Hippocampal formation (tissue), 2 donors: ENCODE measurements at regions not wholly inside any gene's neighbourhood (a gene's known extent, or its start where the extent isn't known, plus 50 kb on each side); places are given as distances from the start of the nearest gene placed in this dataset.
"Not testable (repeated sequence)": the region's sequence is repeated elsewhere in the genome, so short reads cannot be mapped to it uniquely, and the experiment has no call there.

Source experiments
- DNase-seq, 2 donors: peaks; one replicate each; lab custom pipeline; 2025; lab: John Stamatoyannopoulos, UW

DNA sequence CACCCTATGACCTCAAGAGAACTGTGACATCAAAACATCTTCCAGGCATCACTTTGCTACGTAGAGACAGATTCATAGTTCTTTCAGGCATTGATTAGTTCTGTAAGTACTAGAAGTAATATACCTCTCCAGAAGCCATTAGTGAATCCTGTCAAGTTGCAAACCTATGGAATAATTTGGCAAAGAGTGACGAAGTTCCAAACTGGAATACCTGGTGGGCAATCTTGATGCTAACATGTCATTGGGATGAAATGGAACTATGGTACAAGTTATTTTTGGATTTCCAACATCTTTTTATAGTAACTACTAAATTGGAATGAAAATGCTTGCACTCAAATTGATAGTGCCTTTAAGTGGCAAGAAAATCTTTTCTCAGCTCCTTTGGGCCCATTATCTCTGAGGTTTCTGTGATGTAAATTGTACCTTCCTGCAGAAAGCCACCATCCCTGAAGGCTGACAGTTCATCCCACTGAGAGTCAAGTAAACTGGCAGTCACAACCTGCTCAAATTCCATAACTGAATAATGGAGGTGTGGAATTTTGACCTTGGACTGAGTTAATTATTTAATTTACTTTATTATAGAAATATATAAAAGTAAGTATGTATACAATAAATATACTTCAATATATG lies 435.5 kb downstream of the DTWD2 start:
- DNase-seq: no peak

DNA sequence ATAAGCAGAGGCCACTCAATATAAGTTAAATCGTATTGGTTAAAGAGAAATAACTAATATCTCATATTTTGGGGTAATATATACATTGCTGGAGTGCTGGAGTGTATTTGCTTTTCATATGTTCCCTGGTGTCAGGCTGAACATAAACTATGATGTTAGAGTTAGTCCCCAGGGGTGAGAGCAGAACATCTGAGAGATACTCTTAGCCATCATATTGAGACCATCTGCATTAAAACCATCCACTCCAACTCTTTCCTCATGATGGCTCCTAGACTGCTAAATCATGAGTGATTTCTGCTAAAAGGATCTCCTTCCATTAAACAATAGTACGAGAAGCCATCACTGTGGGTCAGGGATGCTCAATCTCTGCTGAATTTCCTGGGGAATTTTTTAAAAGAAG lies 436.2 kb downstream of the DTWD2 start:
- DNase-seq: no peak

DNA sequence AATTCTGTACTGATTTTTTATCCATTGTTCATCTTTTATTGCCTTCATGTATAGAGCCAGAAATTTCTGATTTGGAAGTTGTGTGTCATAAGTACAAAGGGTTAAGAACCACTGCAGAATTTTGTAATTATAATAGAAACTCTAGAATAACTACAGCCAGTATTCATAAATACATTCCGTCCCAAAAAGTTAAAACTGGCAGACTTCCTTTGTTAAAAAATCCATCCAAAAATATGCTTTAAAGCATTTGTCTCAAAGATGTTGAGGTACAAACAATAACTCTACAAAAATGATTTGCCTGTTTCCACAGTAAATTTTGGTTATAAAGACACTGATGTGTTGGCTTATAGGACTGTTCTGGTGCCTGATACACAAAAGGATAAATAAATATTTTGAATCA lies 436.6 kb downstream of the DTWD2 start:
- no peak for DNase-seq

DNA sequence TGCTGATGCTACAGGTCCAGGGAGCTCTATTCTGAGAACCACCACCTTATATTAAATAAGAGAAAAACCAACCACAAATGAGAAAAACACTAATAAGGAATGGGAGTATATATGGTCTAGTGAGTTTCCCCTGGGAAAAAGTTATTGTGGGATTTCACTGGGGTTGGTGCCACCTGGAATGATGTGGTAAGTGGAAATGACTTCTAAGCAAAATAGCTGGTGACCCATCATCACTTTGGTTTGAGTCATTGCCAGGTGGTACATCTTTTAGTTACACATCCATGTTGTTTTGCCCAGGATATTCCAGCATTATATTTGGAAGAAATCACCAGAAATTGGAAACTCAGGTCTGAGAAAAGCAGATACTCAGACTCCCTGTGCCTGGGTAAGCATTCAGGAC lies 437.3 kb downstream of the DTWD2 start:
- no peak for DNase-seq

DNA sequence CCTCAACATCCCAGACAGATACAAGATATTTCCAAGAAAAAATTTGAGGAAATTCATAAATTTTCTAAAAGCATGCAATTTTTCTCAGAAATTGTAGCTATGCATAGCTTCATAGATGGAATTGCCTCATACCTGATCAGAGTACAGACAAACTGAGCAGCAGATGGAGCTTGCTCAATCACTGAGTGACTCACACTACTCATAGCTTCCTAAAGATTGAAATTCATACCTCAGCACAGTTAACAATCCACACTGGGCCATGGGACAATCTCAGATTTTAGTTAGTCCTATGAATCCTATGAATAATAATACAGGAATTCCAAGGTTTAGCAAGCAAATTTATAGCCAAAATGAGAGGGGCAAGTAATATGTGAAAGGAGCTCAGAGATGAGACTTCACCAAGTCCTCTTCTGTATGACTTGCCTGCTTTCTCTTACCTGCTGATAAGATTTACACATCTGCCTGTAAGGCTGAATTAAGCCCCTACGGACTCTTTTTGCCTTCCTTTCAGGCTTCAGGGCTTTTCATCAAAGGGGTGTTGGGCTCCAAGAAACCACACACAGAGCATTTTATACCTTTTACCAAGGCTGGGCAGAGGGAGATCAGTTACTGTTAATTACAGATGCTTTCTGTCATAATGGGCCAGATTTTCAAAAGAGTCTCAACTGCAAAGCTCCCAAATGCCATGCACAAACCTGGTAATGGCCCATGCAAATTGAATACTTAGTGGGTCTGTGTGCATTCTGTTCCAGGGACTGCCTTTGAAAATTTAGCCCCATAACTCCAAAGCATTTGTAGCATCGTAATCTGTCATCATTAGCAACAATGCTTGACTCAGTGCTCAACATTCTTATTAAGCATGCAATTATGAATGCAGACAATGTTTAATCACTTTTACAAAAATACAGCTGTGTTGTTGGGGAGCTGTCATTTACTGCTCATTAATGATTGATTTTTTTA lies 439.3 kb downstream of the DTWD2 start:
- no peak for DNase-seq

DNA sequence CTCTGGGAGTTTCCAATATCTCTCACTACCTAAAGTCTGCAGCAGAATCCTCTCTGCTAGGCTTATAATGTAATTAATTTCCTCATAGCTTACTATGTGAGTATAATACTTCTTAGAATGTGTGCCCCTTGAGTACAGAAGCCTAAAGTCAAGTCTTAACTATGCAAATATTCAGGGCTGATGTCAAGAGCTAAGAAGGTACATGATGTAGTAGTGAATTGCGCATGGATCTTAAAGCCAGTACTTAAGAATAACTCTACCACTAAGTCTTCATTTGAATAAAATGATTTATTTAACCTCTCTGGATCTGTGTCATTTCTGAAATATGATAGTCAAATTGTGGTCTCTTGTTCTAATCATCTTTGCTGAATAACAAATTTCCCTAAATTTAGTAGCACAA lies 442.9 kb downstream of the DTWD2 start:
- DNase-seq: no peak

DNA sequence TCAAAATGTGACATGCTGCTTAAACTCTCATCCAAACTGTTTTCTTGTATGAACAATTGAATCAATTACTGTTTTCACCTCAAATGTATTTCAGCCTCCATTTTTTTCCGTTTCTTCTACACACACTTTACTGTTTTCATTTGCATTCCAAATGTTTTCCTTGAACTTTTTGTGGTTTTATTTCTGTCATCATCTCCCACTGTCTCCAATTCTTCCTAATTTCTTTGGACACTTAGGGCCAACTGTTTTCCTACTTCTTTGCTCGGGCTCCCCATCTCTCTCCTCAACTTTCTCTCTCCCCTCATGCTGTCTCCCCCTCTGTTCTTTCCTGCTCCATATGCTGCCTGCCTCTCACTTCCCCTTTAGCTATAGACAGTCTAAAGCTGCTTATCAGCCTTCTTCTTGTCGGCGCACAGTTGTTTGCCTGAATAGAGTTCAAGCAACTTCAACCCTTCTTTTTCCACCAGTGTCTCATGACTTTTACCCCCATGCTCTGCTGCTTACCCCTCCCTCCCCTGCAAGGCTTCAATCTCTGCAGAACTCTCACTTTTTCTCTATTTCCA lies 443.4 kb downstream of the DTWD2 start:
- DNase-seq: no peak

DNA sequence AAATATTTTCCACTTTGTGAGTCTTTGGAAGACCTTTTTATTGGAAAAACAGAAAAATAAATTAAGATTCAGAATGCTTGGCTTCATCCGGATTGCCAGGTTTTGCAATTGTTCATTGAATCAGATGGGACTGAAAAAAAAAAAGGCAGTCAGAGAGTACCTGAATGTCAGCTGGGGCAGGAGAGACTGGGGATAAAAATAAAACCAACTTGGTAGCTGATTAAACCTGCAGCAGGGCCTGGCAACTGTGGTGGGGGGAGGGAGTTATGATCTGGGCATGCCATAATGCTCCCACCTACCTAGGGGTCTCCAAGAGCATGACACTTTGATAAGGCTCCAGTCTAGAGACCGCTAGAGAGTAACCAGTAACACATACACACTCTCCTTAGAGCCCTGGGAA lies 454.4 kb downstream of the DTWD2 start:
- DNase-seq: no peak

DNA sequence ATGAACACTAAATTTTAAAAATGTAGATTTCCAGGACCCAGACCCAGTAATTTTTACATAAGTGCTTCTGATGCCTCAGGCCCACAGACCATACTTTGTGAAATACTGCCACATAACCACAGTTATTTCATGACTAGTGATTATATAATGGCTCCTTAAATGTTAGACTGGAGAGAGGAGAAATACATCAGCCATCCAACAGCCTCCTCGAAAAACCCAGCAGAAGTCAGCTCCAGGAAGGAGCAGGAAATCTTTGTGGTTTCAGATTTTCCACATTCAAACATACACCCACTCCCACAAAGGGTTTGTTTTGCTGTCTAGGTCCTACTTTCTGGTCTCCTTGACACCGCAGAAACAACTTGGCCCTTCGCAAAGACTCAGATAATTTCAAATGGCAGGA lies 455.2 kb downstream of the DTWD2 start:
- DNase-seq: no peak

DNA sequence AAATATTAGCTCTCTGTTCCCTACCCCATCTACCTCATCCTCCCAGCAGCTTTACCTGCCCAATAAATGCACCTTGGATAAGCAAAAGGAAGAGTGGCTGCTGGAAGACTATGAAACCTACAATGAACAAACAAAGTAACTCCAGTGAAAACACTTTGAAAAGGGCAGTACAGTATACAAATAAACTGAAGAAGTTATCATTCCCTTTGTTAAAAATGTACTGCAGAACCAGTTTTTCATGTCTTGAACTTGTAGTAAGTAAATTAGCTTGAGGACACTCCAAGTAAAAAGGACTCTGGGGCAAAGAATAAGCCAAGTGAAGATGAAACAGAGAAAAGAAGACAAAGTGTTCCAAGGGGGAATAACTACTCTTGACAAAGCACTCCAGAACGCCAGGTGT lies 457.1 kb downstream of the DTWD2 start:
- DNase-seq: no peak

DNA sequence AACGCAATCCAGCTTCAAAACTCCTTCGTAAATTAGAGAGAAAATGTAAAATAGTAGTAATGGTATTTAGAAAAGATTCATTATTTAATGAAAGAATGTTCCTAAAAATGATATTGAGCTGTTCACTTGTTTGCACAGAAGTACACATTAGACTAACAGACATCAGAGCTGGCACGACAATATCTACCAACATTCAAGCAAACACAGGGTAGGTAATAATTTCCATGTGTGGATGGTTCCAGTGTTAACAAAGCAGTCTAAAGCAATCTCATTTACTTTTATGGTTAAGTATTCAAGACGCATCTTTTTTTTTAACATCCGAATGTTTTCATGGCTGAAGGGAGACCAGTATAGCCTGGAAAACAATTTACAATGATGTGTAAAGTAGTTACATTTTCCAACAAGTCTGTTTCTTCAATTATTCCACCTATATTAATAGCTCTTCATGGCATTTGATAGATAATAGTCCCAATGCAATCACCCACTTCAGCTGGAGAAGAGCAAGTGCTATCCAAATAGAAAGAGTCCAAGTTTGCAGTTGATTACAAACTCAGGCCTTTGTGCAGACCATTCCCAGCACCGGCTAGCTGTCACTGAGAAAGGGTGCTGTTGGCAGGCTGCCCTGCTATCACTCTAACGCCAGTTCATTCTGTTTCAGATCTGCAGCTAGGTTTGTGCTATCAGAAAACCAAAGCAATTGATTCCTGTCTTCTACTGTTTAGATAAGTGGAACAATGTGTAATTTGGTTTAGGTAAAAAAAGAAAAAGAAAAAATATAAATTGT lies 458.8 kb downstream of the DTWD2 start:
- DNase-seq: no peak

DNA sequence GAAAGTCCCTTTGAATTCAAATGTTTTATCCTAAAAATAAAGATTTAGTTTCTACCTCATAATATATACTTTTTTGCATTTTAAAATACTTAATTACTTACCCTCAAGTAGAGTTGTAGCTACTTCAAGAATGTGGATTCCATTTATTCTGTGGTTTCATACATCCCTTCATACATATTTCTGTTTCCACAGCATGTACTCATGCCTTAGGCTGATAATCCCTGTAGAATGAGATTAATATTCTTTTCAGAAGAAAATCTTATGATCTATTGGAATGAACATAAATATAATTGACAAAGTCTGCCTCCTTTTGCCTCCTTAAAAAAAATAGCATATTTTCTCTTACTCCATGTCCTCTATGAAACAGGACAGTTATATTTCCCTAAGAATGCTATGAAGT lies 465.7 kb downstream of the DTWD2 start:
- DNase-seq: no peak

DNA sequence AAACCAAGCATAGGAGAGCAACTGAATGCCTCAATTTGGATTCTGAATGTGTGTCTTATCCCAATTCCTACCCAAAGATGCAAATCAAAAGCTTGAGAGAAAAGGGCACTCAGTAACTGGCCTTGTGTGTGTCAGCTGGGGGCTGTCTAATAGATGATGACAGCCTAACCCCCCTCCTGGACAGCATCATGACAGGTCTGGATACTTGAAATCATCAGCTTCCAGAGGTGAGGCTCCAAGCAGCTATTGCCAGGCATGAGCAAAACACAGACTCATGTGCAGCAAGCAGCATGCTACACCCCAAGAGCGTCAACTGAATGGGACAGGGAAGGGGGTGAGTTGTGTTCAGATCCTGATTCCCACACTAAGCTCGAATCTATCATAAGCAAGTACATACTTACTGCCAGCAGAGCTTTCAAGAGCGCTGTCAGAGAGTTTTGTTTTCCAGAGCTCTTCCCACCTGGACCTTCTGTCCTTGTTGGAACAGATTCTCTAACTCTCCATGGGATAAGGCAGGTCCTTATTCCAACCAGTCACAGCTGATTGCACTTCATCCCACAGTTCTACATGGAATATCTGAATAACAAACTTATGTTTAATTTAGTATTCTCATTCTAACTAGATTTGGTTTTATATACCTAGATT lies 467.5 kb downstream of the DTWD2 start:
- DNase-seq: no peak

DNA sequence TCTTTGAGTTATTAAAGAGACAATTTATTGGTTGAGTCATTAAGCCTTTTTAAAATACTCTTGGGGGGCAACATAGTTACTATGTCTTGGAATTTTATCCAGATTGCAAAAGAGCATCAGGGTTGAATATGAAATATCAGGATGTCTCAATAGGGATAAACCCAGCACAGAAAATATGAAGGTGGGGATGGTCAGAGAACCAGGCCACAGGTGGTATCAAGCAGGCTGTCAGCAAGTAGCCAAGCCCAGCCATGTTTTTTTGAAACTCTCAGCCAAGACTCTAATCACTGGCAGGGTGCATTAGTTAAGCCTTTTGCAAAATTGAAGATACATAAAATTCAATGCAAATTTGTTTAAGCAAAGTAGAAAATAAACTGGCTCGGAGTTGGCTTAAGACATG lies 468.9 kb downstream of the DTWD2 start:
- DNase-seq: no peak

DNA sequence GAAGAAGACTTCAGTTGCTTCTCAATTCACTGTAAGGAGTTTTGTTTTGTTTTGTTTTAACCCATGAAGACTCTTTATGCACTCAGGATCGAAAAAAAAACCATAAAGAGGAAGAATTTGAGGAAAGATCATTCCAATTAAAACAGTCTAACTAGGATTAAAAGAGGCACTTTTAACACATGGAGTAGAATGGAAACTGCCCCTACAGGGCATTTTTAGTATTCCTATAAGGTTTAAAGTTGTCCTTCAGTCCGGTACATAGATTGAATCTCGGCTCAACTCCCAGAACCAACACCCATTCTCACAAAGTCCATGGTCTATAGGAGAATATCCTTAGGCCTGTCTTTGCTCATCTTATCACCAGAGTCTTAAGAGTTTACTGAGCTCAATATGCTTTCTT lies 469.6 kb downstream of the DTWD2 start:
- DNase-seq: no peak

DNA sequence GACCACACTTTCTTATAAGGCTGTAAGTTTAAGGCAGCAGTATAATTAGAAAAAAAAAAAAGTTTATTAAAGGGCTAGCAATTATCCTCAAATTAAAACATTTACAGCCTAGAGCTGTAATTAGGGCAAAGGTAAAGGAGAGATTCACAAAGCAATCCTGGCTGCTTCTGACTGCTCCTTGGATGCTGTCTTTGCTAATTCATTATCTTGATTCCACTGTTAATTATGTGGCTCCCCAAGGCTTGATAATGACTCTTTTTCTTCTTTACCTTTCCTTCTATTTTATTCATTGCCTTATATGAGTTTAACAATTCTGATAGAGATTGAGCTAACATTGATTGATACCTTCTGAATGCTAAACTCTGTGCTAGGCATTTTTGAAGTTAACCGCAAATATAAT lies 476.5 kb downstream of the DTWD2 start:
- no peak for DNase-seq

DNA sequence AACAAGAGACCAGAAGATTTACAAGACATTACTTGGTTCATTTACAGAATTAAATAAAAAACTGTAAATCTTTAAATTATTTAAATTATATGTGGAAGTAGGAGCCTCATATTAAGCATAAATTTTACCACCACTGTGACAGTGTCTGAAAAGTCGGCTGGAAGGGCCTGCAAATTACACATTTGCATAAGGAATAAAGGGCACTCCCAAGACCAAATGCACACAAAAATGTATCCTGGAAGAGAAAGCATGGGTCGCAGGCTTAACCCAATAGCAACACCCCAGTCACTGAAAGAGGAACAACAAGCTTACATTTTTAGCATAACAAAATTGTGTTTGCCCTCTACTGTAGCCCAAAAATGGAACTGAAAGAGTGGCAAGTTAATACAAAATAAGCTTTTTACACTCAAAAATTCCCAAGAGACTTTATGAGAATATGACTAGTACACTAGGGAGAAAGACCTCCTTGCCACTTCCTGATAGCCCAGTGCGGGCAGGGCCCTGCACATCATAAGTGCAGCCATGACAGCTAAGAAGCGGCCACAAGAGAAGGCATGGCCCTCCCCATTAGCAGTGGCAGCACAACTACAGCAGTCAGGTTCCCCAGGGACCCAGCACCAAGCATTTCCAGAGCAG lies 482.0 kb downstream of the DTWD2 start:
- no peak for DNase-seq

DNA sequence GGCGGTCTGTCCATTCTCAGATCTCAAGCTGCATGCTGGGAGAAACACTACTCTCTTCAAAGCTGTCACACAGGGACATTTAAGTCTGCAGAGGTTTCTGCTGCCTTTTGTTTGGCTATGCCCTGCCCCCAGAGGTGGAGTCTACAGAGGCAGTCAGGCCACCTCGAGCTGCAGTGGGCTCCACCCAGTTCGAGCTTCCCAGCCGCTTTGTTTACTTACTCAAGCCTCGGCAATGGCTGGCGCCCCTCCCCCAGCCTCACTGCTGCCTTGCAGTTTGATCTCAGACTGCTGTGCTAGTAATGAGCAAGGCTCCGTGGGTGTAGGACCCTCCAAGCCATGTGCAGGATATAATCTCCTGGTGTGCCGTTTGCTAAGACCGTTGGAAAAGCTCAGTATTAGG lies 486.1 kb downstream of the DTWD2 start:
- not testable (repeated sequence) for DNase-seq

DNA sequence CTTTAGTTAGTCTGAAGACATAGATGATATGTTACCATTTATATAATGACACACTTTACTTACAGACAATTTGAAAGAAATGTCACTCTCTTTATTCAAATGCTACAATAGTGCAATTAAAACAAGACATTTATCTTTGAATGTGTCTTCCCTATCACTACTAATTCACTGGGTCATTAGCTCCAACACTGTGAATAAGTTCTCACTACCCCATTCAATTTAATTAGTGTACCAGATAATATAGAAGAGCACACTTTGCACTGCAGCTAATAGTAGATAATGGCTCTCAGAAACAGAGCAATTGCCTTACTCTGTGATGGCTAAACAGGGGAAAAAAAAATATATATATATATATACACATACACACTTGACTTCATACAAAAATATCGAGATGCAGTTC lies 497.0 kb downstream of the DTWD2 start:
- no peak for DNase-seq

DNA sequence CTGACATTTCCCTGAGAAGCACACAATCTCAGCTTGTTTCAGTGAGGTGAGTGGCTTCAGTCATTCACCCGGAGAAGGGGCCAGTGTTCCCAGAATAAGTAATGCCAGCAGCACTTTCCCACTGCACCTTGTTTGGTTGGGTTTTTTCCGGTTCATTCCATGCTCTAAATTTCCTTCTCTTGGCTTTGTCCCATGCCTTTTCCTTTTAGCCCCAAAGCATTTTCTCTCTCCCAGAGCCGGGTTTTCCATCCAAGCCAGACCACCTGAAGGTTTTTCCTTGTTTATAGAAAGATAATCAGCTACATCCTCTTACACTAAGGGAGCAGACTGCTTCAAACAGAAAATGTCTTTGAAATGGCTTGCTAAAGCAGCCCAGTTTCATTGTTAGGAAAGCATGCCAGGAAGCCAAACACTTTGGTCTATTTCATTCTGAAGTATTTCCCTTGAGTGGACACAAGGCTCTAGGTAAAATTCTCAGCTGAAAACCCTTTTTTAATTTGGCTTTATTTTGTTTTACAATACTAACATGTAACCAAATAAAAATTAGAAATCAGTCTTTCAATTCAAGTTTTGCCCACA lies 501.6 kb downstream of the DTWD2 start:
- no peak for DNase-seq

DNA sequence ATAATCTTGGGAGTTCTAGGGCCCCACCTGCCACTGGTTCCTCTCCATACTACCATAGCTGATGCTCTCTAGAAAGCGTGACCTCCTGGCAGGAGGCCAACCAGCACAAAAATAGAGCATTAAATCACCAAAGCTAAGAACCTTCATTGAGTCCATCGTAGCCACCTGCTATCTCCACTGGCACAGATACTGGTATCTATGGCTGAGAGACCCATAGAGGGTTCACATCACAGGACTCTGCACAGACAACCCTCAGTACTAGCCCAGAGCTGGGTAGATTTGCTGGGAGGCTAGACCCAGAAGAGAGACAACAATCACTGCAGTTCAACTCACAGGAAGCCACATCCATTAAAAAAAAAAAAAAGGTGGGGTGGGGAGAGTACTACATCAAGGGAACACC lies 509.1 kb downstream of the DTWD2 start:
- DNase-seq: no peak
